ENCODE measurements at regions not wholly inside any gene's neighbourhood (a gene's known extent, or its start where the extent isn't known, plus 50 kb on each side); places are given as distances from the start of the nearest gene placed in this dataset.
A peak's percentile ranks its signal among the peaks of the same experiment; 100 is the strongest.

DNA sequence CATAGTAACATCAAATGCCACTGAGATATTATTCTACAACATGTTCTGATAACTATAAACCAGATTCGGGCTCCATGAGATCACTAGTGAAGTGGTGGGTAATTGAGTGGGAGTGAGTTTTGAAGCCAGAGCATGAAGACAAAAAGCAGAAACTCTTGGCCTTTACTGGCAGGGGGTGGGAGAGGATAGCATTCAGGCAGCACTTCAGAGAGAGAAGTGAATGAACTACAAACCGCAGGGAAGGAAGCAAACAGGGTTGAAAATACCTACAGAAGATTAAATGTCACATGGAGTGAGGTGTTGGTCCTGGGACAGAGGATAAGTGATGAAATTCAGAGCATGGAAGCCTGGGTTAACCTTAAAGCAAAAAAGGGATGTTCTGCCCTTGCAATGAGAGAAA, 250.0 kb downstream of the EPM2A start:
- no peak for DNase-seq

DNA sequence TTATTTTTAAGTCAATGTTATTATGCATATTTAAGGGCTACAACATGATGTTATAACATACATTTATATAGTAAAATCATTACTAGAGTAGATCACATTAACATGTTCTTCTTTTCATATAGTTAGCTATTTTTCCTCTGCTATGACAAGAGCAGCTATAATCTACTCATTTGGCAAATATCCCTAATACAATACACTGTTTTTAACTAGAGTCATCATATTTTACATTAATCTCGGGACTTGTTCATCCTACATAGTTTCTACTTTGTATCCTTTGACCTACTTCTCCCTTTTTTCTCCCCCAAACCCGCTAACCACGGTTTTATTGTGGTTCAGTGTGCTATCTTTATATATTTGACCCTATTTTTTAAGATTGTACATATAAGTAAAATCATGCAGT, 249.0 kb downstream of the EPM2A start:
- DNase-seq, result no peak

DNA sequence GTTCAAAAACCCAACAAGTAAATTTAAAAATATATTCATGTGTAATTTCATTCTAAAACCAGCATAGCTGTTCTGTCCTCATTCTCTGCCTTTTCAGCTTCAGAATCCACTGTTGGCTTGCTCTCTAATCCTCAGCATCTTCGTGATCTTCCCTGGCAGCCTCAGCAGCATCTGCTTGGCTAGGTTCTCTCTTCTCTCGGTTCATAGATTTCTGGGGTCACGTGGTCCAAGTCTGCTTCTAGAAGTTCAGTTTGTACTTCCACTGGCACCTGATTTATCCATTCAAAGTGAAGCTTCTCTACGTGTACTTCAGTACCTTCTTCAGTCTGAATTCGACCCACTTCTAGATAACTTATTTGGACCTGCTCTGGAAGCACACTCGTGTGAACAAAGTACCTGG, 245.7 kb downstream of the EPM2A start:
- DNase-seq, result no peak

DNA sequence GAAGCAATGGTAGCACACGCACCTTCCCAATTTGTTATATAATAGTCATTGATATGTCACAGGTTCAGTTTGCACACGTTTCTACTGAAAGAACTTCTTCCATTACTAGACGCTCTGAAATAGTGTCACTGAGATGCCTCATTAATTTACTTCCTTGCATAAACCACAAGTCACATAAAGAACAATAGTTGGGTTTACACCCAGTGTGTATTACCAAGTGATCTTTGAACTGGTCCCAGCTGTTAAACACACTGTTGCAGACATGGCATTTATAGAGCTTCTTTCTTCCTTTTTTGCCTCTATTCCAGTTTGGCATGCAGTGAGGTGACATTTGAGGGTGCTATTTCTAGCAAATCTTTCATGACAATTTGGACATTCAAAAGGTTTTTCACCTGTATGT, 245.3 kb downstream of the EPM2A start:
- DNase-seq, result no peak

DNA sequence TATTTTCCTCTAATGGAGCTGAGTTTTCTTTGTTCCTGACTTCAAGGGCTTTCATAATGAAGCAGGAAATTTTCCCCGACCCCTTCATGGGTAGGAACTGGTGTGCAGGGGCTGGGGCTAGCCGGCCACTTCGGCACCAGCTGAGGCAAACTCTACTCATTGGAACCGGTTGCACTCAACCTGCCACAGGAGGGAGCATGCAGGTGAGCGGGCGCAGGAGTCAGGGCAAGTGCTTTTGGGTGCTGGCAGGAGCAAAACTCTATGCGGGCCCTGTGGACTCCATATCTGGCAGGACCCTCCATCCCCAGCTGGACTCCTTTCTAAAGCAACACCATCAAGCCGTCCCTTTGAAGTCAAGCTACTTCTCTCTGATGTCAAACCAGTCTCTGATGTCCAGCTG, 244.2 kb downstream of the EPM2A start:
- DNase-seq, result no peak

DNA sequence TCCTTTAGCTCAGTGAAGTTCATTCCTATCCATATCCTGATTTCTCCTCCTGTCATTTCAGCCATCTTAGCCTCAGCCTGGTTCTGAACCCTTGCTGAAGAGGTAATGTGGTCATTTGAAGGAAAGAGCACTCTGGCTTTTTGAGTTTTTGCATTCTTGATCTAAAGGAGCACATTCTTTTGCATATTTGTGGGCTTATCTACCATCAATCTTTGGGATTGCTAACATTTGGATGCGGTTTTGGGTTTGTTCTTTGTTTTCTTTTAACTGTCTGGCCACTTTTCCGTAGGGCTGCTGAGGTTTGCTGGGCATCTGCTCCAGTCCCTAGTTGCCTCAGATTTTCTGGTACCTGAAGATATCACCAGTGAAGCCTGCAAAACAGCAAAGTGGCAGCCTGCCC, 238.3 kb downstream of the EPM2A start:
- DNase-seq, result no peak

DNA sequence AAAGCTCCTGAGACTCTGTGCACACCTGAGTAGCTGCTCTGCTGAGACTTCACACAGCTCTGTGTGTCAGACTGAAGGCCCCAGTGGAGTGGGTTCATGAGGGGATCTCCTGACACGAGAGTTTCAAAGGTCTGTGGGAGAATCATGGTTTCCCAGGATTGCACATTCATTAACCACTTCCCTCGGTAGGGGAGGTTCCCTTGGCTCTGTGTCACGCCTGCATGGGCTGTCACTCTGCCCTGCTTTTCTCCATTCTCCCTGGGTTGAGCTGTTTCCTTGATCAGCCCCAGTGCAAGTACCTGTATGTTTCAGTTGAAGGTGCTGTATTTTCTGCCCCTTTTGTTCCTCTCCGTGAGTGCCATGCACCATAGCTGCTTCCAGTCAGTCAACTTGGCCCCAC, 236.9 kb downstream of the EPM2A start:
- DNase-seq, result no peak

DNA sequence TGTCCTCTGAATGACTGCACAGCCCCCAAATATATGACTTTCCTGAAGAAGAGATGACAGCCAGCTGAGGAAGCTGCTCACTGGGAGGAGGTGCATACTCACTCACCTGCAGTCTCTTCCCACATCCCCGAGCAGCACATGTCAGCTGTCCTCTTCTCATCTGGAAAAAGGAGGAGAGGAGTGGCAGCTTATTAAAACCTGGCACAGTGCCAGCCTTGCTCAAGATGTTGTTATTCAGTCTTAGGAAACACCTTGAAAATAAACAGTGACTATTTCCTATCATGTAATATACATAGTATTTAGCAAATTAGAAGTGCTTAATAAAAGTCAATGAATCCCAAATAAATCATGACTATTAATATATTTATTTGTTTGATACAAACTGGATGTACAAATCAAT, 232.9 kb downstream of the EPM2A start:
- DNase-seq, result peak; percentile 82

DNA sequence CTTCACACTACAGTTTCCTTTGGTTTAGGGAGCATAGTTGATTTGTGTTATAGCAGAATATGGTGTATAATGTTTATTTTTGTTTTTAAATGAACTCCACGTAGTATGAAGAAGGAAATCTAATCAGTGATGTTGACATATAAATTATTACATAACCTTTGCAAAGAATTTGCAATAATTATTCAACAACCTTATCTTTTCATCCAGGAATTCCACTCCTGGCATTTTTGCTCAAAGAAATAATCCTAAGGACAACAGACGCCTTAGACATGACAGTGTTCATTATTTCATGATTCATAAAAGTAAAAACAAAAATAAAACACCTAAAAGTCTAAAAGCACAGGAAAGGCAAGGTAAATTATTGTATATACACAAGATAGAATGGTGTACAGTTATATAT, 229.2 kb downstream of the EPM2A start:
- DNase-seq, result no peak

DNA sequence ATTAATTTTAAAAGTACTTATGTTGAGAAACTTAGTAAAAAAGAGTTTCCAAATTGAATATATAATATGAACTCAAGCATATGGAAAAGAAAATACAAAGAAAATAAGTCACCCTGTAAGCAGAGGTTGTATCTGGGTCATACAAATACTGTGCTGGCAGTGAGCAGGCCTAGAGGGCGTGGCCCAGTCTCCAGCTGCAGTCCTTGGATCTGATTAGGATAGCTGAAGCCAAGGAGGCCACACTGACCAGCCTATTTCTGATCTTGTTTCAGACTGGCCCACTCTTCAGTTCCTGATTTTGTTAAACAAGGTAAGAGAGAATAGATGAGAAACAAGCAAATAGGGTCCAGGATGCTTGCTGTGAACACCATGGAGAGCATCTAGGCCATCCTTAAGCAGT, 228.8 kb downstream of the EPM2A start:
- DNase-seq, result peak; percentile 7

DNA sequence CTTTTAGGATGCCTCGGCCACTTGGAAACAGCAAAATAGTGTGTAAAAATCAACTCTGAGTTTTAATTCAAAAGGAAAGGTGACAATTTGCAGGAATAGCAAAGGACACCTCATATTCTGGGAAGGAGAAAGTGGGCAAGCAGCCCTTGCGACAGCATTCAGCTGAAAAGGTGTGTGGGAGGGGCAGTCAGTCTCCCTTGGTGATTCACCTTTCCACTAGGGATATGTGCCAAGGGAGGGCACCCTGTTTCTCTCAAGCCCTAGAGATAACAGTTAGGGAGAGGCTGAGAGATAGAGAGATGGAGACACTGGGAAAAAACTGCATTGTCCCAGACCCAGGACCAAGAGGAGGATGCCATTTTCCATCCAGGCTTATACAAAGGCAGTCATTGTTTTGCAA, 228.1 kb downstream of the EPM2A start:
- DNase-seq, result no peak

DNA sequence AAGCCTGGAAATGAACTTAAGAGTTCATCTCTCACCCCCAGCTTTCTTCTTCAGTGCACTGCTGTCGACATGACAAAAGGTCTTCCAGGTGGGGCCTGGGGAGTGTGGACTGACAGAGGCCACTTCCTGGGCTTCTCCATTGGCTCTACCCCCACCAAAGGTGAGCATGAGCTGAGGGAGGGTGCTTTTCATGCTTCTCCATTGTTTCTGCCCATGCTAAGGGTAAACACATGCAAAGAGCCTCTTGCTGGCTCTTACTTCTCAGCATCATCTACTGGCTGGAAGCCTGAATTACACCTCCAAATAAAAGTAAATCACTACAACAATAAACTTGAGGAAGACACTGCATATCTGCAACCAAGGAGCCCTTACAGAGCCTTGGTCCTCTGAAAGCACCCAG, 227.2 kb downstream of the EPM2A start:
- no peak for DNase-seq

DNA sequence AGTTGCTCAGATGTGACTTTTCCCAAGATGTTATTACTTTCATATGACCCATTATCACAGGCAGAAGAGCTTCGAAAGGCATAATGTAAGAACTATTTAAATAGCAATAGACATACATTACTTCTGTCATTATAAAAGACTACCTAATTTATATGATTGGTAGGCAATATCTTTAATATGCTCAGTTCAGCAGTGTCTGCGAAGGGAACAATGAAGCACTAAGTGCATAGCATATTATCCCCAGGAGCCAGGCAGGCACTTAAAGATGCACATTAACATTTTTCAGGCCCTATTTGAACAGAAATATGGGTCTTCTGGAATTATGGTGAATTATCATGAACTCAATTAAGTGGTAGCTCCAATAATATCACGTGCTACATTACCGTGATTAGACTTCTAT, 217.8 kb downstream of the EPM2A start:
- no peak for DNase-seq

DNA sequence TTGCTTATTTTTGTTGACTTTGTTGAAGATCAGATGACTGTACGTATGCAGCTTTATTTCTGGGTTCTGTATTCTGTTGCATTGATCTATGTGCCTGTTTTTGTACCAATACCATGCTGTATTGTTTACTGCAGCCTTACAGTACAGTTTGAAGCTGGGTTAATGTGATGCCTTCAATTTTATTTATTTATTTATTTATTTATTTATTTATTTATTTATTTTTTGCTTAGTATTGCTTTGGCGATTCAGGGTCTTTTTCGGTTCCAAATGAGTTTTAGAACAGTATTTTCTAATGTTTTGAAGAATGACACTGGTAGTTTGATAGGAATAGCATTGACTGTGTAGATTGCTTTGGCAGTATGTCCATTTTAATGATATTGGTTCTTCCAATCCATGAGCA, 210.3 kb downstream of the EPM2A start:
- no peak for DNase-seq

DNA sequence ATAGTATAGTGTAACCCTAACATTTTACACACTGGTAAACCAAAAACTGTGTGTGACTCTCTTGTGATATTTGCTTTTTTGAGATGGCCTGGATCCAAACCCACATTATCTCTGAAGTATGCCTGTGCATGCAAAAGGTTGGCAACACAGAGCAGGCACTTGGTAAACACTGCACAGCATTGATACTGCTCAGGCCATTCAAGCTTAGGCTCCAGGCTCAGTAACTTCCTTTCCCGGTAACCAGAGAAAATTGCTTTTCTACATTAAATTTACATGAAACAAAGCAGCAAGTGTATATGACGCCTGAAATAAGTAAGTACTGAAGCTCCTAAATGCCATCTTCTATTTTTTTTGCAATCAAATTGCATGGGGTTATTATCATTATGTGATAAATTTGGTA, 205.7 kb downstream of the EPM2A start:
- no peak for DNase-seq

DNA sequence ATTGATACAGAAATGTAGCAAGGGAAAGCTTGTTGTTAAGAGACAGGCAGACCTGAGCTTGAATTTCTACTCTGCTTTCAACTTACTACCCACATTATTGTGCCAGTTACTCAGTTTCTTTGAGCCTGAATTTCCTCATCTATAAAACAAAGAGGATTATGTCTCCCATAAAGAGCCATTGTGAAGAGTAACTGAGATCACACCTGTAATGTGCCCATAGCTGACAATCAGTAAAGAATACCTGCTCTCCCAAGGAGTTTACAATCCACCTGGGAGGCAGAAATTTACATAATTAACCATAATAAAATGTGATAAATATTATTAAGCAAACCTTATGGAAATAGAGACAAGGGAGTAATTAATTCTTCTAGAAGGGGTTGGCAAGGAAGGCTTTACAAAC, 204.9 kb downstream of the EPM2A start:
- no peak for DNase-seq

DNA sequence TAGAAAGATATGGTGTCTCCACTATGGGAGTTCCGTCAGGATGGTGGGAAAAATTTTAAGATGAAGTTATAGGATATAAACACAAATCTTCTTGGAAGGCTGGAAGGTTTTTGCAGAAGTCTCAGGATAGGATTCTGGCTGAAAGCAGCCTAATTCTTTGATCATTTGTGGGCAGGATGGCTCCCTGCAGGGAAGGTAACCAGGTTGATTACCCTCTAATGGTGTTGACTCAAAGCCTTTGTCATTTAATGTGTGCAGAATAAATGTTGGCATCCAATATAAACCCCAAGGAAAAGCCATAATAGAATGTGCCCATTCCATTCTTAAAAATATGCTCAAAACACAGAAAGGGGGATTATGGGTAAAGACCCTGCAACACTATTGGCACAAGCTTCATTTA, 204.3 kb downstream of the EPM2A start:
- DNase-seq, result no peak

DNA sequence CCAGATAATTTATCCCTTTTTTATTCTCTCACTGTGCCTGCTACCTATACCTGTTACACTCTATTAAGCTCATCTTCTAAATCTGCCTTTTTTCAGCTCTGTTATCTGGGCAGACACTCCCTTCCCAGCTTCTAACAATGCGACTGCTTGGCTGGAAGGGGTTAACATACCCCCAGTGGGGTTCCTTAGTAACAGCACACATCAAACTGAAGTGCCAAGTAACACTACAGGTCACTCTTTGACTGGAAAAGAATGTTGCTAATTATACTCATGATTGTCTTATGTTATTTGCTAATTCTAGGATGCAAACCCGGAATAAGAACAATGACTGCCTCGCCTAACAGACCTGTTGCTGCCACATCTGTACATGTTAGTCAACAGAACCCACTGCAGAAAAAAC, 203.5 kb downstream of the EPM2A start:
- no peak for DNase-seq

DNA sequence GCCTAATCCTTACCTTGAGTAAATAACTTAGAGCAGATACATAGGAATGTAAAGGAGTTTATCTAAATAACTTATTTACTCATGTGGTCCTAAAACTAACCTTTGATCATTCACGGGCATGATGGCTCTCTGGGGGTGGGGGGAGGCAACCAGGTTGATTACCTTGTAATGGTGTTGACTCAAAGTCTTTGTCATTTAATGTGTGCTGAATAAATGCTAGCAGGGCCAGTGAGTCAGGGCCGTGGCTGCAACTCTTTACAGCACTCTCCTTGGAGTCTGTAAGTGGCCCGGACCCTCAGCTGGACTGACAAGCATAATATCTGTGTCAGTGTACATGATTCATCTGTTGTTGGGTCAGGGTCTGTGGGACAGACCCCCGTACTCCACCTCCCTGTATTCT, 203.0 kb downstream of the EPM2A start:
- DNase-seq, result no peak

DNA sequence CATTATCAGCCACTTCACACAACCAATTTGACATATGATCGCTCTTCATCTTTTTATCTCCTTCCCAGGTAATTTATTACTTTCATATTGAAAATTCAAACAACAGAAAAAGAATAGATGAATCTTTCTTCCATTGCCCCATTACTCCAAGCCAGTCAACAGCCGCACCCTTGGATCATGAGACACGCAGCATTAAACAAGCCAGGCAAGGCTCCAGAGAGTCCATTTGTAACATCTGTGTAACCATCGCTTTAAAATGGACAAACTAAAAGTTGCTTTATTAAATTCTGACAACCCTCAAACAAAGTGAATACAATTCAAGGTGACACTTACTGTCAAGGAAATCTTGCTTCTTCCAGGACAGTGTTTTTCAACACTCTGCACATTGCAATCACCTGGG, 200.3 kb downstream of the EPM2A start:
- DNase-seq, result no peak

DNA sequence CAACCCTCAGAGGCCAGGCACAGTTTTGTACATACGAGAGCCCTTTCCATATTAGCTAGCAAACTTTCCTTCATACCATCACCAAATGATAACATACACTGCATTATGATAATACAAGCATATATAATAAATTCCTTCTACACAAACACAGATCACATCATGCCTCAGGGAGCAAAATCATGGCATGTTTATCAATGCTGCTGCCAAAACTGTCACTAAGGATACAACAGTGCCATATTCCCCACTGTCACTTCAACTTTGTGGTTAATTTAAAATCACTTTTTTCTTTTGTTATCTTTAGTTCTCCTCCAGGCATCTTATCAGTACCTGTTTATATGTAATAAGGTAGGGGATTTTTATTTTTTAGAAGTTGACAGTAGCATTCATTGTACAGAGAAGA, 196.3 kb downstream of the EPM2A start:
- no peak for DNase-seq

DNA sequence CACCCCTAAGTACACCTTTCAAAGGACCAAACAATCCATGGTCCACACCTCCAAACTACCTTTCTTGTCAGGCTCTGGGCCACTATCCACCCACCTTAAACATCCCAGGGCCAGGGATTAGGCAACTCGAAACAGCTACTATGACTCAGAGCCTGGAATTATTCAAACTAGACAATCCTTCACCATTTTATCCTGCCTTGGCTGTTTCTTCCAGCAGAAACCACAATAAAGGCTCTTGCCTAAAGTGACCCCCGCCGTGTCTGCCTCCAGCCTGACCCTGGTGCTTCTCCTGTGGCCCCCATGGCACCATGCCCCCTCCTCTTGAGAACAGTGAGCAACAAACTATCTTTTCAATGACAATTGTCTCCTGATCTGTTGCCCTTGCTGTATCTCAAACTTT, 195.5 kb downstream of the EPM2A start:
- DNase-seq, result no peak

DNA sequence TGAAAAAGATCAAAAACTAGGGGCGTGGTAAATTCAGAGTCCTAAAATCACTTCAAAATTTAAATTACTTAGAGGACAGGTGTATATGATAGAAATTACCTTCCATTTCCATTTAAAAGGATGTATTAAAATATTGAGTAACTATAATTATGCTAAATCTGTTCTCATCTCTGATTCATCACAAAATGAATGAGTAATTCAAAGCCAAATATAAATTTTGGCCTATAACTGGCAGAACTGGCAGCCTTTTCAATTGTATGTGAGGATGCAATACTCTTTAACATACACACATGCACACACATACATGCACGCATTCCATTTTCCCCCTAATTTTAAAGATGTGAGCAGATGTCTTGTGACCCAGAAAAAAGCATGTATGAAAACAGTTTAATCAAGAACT, 194.6 kb downstream of the EPM2A start:
- no peak for DNase-seq

DNA sequence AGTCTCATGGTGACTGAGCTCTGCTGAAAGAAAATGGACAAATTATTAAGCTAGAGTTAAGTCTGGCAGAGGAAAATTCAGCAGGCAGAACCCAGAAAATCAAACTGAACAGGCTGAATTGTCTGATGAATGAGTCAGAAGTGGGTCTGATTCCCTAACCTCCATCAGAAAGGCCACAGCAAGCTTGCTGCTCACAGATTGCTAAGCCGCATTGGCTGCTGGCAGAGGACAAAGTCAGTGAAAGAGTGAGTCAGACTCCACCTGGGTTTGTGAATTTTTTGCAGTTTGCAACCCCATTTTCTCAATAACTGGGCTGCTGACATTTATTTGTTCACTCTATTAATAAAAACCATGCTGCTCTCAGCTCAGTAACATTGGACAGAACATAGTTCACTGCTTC, 191.3 kb downstream of the EPM2A start:
- no peak for DNase-seq

DNA sequence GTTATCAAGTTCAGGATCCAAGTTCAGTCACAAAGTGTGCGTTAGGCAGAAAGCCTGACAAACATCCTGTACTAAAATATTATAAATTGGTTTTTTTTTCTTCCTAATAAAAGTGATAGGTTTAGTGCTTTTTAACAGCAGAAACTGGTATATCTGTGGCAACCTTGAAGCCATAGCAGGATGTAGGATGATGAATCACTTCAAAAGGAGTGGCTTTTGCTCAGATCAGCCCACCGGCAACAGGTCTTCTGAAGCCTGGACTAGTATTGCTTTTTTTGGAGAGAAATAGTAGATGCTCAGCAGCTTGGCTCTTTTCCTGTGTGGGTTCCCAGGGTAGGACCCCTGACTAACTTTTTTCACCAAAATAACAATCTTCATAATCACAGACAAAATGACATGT, 190.8 kb downstream of the EPM2A start:
- no peak for DNase-seq

DNA sequence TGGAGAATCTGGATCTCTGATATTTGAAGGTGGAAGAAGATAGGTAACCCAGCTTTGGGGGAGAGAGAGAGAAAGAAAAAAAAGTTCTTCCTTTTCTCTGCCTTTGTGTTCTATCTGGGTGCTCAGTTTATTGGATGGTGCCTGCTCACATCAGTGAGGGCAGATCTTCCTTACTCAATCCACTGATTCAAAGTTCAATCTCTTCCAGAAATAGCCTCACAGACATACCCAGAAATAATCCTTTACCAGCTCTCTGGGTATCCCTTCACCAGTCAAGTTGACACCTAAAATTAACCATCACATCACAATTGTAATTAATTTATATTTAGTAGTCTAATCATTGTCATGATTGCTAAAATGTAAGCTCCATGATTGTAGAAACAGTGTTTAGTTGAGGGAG, 189.1 kb downstream of the EPM2A start:
- no peak for DNase-seq
